ENCODE measurements at regions not wholly inside any gene's neighbourhood (a gene's known extent, or its start where the extent isn't known, plus 50 kb on each side); places are given as distances from the start of the nearest gene placed in this dataset.
"Not testable (repeated sequence)": the region's sequence is repeated elsewhere in the genome, so short reads cannot be mapped to it uniquely, and the experiment has no call there.

- no peak for DNase-seq
Observed at GRCh38 chr18:73164430-73164829, 296.6 kb upstream of the NETO1 start.

GRCh38 chr18:73163236-73163635 is 295.4 kb upstream of the NETO1 start:
- DNase-seq, result no peak

GRCh38 chr18:73156117-73156516 is 288.3 kb upstream of the NETO1 start:
- no peak for DNase-seq

- peak; percentile 57 for DNase-seq
Observed at GRCh38 chr18:73153271-73153670, 285.5 kb upstream of the NETO1 start.

GRCh38 chr18:73151086-73151485 is 283.3 kb upstream of the NETO1 start:
- DNase-seq, result no peak

GRCh38 chr18:73150199-73150598 is 282.4 kb upstream of the NETO1 start:
- no peak for DNase-seq

GRCh38 chr18:73147590-73147989 is 279.8 kb upstream of the NETO1 start:
- no peak for DNase-seq

- DNase-seq, result no peak
Observed at GRCh38 chr18:73144030-73144429, 276.2 kb upstream of the NETO1 start.

- no peak for DNase-seq
Observed at GRCh38 chr18:73136134-73136533, 268.3 kb upstream of the NETO1 start.

- DNase-seq, result peak; percentile 8
Observed at GRCh38 chr18:73124175-73124574, 256.4 kb upstream of the NETO1 start.

- DNase-seq, result no peak
Observed at GRCh38 chr18:73121207-73121606, 253.4 kb upstream of the NETO1 start.

- DNase-seq, result no peak
Observed at GRCh38 chr18:73120626-73121025, 252.8 kb upstream of the NETO1 start.

- DNase-seq, result no peak
Observed at GRCh38 chr18:73119574-73119973, 251.8 kb upstream of the NETO1 start.

- DNase-seq, result peak; percentile 48
Observed at GRCh38 chr18:73118121-73118816, 250.5 kb upstream of the NETO1 start.

GRCh38 chr18:73110307-73110706 is 242.5 kb upstream of the NETO1 start:
- DNase-seq, result no peak

- DNase-seq, result peak; percentile 7
Observed at GRCh38 chr18:73101977-73102376, 234.2 kb upstream of the NETO1 start.

GRCh38 chr18:73101491-73101890 is 233.7 kb upstream of the NETO1 start:
- not testable (repeated sequence) for DNase-seq

- DNase-seq, result no peak
Observed at GRCh38 chr18:73099759-73100158, 232.0 kb upstream of the NETO1 start.

GRCh38 chr18:73093687-73094250 is 226.0 kb upstream of the NETO1 start:
- peak; percentile 2 for DNase-seq

- DNase-seq, result no peak
Observed at GRCh38 chr18:73088445-73088844, 220.7 kb upstream of the NETO1 start.

GRCh38 chr18:73087282-73087977 is 219.6 kb upstream of the NETO1 start:
- DNase-seq, result no peak

- DNase-seq, result no peak
Observed at GRCh38 chr18:73079920-73080319, 212.1 kb upstream of the NETO1 start.

GRCh38 chr18:73060666-73061288 is 193.0 kb upstream of the NETO1 start:
- peak; percentile 63 for DNase-seq

GRCh38 chr18:73059280-73059679 is 191.5 kb upstream of the NETO1 start:
- DNase-seq, result no peak
